GM12865 (cell line): ENCODE measurements at regions not wholly inside any gene's neighbourhood (a gene's known extent, or its start where the extent isn't known, plus 50 kb on each side); places are given as distances from the start of the nearest gene placed in this dataset.

Source experiments
- DNase-seq: peaks from one replicate; pipeline ENCODE4 v3.0.0; 2010; ENCODE audit warnings: low read depth
- H3K4me3 ChIP-seq: 2 replicates; pipeline ENCODE4 v1.5.1; 2011; ENCODE audit warnings: mild to moderate bottlenecking, low read depth, low read length, control low read depth
- CTCF ChIP-seq: IDR thresholded peaks from 2 replicates; pipeline ENCODE4 v1.5.1; 2011; ENCODE audit warnings: low read length, control low read depth, low read depth, inconsistent platforms; ENCODE audit not compliant: insufficient read depth; ENCODE audit errors: missing control alignments

GRCh38 chr5:8299716-8300115, 430.8 kb downstream of the MTRR start:
- H3K4me3 ChIP-seq: no peak overlapping the region
- no peak for DNase-seq
- no peak for TF ChIP-seq CTCF

GRCh38 chr5:8304341-8304740, 435.4 kb downstream of the MTRR start:
- no peak for TF ChIP-seq CTCF
- H3K4me3 ChIP-seq: no peak overlapping the region
- DNase-seq: no peak

- no peak for TF ChIP-seq CTCF
- no peak overlapping the region for H3K4me3 ChIP-seq
- no peak for DNase-seq
Observed at GRCh38 chr5:8306288-8306896, 437.4 kb downstream of the MTRR start.

GRCh38 chr5:8314965-8315364, 446.0 kb downstream of the MTRR start:
- TF ChIP-seq CTCF: no peak
- DNase-seq: no peak
- H3K4me3 ChIP-seq: no peak overlapping the region

GRCh38 chr5:8316608-8317280, 447.8 kb downstream of the MTRR start:
- no peak for TF ChIP-seq CTCF
- DNase-seq: no peak
- H3K4me3 ChIP-seq: no peak overlapping the region

GRCh38 chr5:8317335-8317734, 448.4 kb downstream of the MTRR start:
- H3K4me3 ChIP-seq: no peak overlapping the region
- DNase-seq: no peak
- TF ChIP-seq CTCF: no peak

GRCh38 chr5:8320244-8320643, 451.3 kb downstream of the MTRR start:
- H3K4me3 ChIP-seq: no peak overlapping the region
- no peak for TF ChIP-seq CTCF
- no peak for DNase-seq
